Type B pancreatic cell (in vitro differentiated cells): ENCODE measurements at regions not wholly inside any gene's neighbourhood (a gene's known extent, or its start where the extent isn't known, plus 50 kb on each side); places are given as distances from the start of the nearest gene placed in this dataset.

ENCODE experiments used
- DNase-seq: peaks from one replicate; pipeline ENCODE4 v3.0.0; 2021; ENCODE audit warnings: mixed read lengths; ENCODE audit not compliant: unreplicated experiment; ENCODE audit errors: extremely low spot score
- H3K27ac Mint-ChIP-seq: 2 replicates; pipeline ENCODE4 v1.8.0; 2021; ENCODE audit warnings: mild to moderate bottlenecking, mixed read lengths
- H3K27me3 Mint-ChIP-seq: 2 replicates; pipeline ENCODE4 v1.8.0; 2021; ENCODE audit warnings: mixed read lengths
- H3K36me3 Mint-ChIP-seq: 2 replicates; pipeline ENCODE4 v1.8.0; 2021; ENCODE audit warnings: mixed read lengths
- H3K4me1 Mint-ChIP-seq: one replicate; pipeline ENCODE4 v1.8.0; 2021; ENCODE audit warnings: mixed read lengths; ENCODE audit not compliant: unreplicated experiment
- H3K4me3 Mint-ChIP-seq: 2 replicates; pipeline ENCODE4 v1.8.0; 2021; ENCODE audit warnings: mild to moderate bottlenecking, mixed read lengths
- H3K9me3 Mint-ChIP-seq: 2 replicates; pipeline ENCODE4 v1.8.0; 2021; ENCODE audit warnings: mixed read lengths
- CTCF ChIP-seq: fragments of 200-600 bp; sonication (generic); conservative IDR thresholded peaks from 2 replicates; pipeline ENCODE4 v1.5.0; 2021; ENCODE audit warnings: antibody characterized with exemption, mild to moderate bottlenecking

GRCh38 chr4:20592663-20593062 lies 107.6 kb upstream of the PACRGL start:
- DNase-seq = no peak
- no peak overlapping the region for H3K27ac Mint-ChIP-seq
- H3K9me3 Mint-ChIP-seq = no peaks in the 10 kb centered on the region
- peaks cover 4% of the 10 kb centered on the region for H3K36me3 Mint-ChIP-seq
- no peaks in the 10 kb centered on the region for H3K27me3 Mint-ChIP-seq
- no peak for TF ChIP-seq CTCF
- H3K4me1 Mint-ChIP-seq = peaks cover 3% of the 10 kb centered on the region
- no peak overlapping the region for H3K4me3 Mint-ChIP-seq

- H3K36me3 Mint-ChIP-seq = peaks cover 10% of the 10 kb centered on the region
- H3K27me3 Mint-ChIP-seq = no peaks in the 10 kb centered on the region
- no peak overlapping the region for H3K4me3 Mint-ChIP-seq
- no peak for DNase-seq
- no peak for TF ChIP-seq CTCF
- no peaks in the 10 kb centered on the region for H3K9me3 Mint-ChIP-seq
- H3K27ac Mint-ChIP-seq = no peak overlapping the region
- no peaks in the 10 kb centered on the region for H3K4me1 Mint-ChIP-seq
Observed at GRCh38 chr4:20598626-20599025, 101.6 kb upstream of the PACRGL start.

GRCh38 chr4:20603671-20604313 lies 96.5 kb upstream of the PACRGL start:
- Mint-ChIP-seq H3K27ac (no peak overlapping the region), H3K4me1 (no peaks in the 10 kb centered on the region), H3K4me3 (no peak overlapping the region), H3K27me3 (peaks cover 4% of the 10 kb centered on the region), H3K9me3 (no peaks in the 10 kb centered on the region), H3K36me3 (peaks cover 4% of the 10 kb centered on the region)
- TF ChIP-seq CTCF = no peak
- no peak for DNase-seq

GRCh38 chr4:20612313-20612712 lies 87.9 kb upstream of the PACRGL start:
- H3K27ac Mint-ChIP-seq = no peak overlapping the region
- H3K4me1 Mint-ChIP-seq = peaks cover 2% of the 10 kb centered on the region
- H3K27me3 Mint-ChIP-seq = peaks cover 18% of the 10 kb centered on the region
- H3K9me3 Mint-ChIP-seq = no peaks in the 10 kb centered on the region
- peaks cover 39% of the 10 kb centered on the region for H3K36me3 Mint-ChIP-seq
- DNase-seq = no peak
- H3K4me3 Mint-ChIP-seq = no peak overlapping the region
- no peak for TF ChIP-seq CTCF

- Mint-ChIP-seq H3K36me3 (peaks cover 35% of the 10 kb centered on the region), H3K27me3 (peaks cover 11% of the 10 kb centered on the region), H3K4me1 (peaks cover 16% of the 10 kb centered on the region), H3K4me3 (no peak overlapping the region), H3K27ac (no peak overlapping the region), H3K9me3 (no peaks in the 10 kb centered on the region)
- TF ChIP-seq CTCF = no peak
- no peak for DNase-seq
Observed at GRCh38 chr4:20614816-20615215, 85.4 kb upstream of the PACRGL start.
